CD8-positive, alpha-beta memory T cell (primary cell): ENCODE measurements at regions not wholly inside any gene's neighbourhood (a gene's known extent, or its start where the extent isn't known, plus 50 kb on each side); places are given as distances from the start of the nearest gene placed in this dataset.

Experiments used
- CTCF ChIA-PET: fragments of 350-600 bp; sonication (Branson Sonifier 250); formaldehyde crosslinking; loops from one replicate; lab custom pipeline; 2021; ENCODE audit warnings: antibody characterized with exemption; lab: Charles Lee
- POLR2A ChIA-PET: fragments of 350-600 bp; sonication (Branson Sonifier 250); formaldehyde crosslinking; loops from one replicate; lab custom pipeline; 2021; ENCODE audit warnings: antibody characterized with exemption; lab: Charles Lee
- DNase-seq, 5 donors: peaks; one replicate each; pipeline versions ENCODE4 v3.0.0 to v3.0.0-alpha.2; 2020 to 2022; ENCODE audit warnings: mixed read lengths in 1 of 5
- H3K27ac ChIP-seq: one replicate; pipeline ENCODE4 v1.7.0; 2013; ENCODE audit warnings: low read depth, mild to moderate bottlenecking, low read length, moderate library complexity
- H3K27me3 ChIP-seq: 2 replicates; pipeline ENCODE4 v1.7.0; 2013; ENCODE audit warnings: low read length, mild to moderate bottlenecking; ENCODE audit not compliant: insufficient read depth, poor library complexity, severe bottlenecking
- H3K36me3 ChIP-seq: 2 replicates; pipeline ENCODE4 v1.7.0; 2013; ENCODE audit warnings: mild to moderate bottlenecking, low read length, moderate library complexity; ENCODE audit not compliant: insufficient read depth
- H3K4me1 ChIP-seq: 2 replicates; pipeline ENCODE4 v1.7.0; 2013; ENCODE audit warnings: mild to moderate bottlenecking, low read length, moderate library complexity; ENCODE audit not compliant: insufficient read depth
- H3K4me3 ChIP-seq: 2 replicates; pipeline ENCODE4 v1.7.0; 2013; ENCODE audit warnings: mild to moderate bottlenecking, low read length
- H3K9me3 ChIP-seq: 2 replicates; pipeline ENCODE4 v1.7.0; 2013; ENCODE audit warnings: mild to moderate bottlenecking, low read length
- H3K27ac Mint-ChIP-seq, 8 donors: one replicate each; pipeline ENCODE4 v1.8.0; 2020 to 2021; ENCODE audit warnings: mixed read lengths in 8 of 8, mild to moderate bottlenecking in 6 of 8, inconsistent platforms in 3 of 8, moderate library complexity in 3 of 8
- H3K27me3 Mint-ChIP-seq, 2 donors: one replicate each; pipeline ENCODE4 v1.8.0; 2020 to 2021; ENCODE audit warnings: mixed read lengths in 2 of 2, mild to moderate bottlenecking in 1 of 2, moderate library complexity in 1 of 2
- H3K36me3 Mint-ChIP-seq, 3 donors: one replicate each; pipeline ENCODE4 v1.8.0; 2020 to 2021; ENCODE audit warnings: mixed read lengths in 3 of 3, inconsistent platforms in 1 of 3, mild to moderate bottlenecking in 1 of 3
- H3K4me1 Mint-ChIP-seq, 3 donors: one replicate each; pipeline ENCODE4 v1.8.0; 2020 to 2021; ENCODE audit warnings: mixed read lengths in 3 of 3, inconsistent platforms in 1 of 3, mild to moderate bottlenecking in 1 of 3
- H3K4me3 Mint-ChIP-seq, 7 donors: one replicate each; pipeline ENCODE4 v1.8.0; 2020 to 2021; ENCODE audit warnings: mixed read lengths in 7 of 7, mild to moderate bottlenecking in 6 of 7, moderate library complexity in 4 of 7, inconsistent platforms in 2 of 7
- H3K9me3 Mint-ChIP-seq, 5 donors: one replicate each; pipeline ENCODE4 v1.8.0; 2020 to 2022; ENCODE audit warnings: mixed read lengths in 5 of 5, mild to moderate bottlenecking in 3 of 5, moderate library complexity in 2 of 5, inconsistent platforms in 1 of 5

GRCh38 chr7:20952916-20953315 is 166.2 kb upstream of the SP8 start:
- Histone ChIP-seq H3K27me3 (no peaks in the 10 kb centered on the region), H3K9me3 (no peaks in the 10 kb centered on the region), H3K36me3 (no peaks in the 10 kb centered on the region), H3K4me3 (no peak overlapping the region), H3K27ac (no peak overlapping the region), H3K4me1 (no peaks in the 10 kb centered on the region)
- DNase-seq, result no peak
- CTCF ChIA-PET, result no interaction called here
- Mint-ChIP-seq H3K27ac (no peak overlapping the region), H3K9me3 (peaks cover 0 to 3% (median 0%) of the 10 kb centered on the region in 5 donors), H3K36me3 (no peaks in the 10 kb centered on the region), H3K4me1 (no peaks in the 10 kb centered on the region), H3K27me3 (peaks cover 0 to 2% of the 10 kb centered on the region in 2 donors), H3K4me3 (no peak overlapping the region)
- POLR2A ChIA-PET, result no interaction called here

DNA sequence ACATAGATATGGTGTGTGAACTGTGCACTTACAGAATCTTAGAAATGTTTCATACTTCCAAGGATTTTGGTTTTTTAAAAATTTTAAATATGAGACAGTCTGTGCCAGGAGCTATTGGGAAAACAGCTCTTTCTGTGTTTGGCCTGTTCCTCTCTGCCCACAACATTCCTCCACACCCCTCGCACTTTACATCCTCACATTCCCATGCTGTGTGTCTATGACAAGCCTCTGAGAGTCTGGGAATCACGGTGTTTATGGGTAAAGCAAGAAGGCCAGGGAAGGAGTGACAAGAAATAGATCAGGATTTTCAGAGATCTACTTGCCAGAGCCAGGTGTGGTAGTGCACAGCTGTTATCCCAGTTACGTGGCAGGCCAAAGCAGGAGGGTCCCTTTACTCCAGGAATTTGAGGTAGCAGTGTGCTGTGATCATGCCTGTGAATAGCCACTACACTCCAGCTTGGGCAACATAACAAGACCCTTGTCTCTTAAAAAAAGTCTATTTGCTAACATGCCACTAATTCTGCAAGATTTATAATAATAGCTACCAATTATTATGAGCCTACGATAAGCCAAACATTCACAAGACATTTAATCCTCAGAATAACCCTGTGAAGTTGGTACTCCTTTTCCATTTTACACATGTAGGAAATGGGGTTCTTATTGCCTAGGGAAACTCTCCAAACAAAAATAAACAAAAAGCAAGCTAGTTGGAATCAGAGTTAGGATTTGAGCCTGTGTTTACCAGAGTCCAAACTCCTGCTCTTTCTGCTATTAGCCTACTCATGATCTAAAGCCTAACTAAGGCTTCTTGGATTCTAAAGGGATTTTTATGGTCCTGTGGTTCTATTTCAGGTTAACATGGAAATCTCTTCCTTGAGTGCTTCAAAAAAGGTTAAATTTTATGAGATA is 168.3 kb upstream of the SP8 start:
- POLR2A ChIA-PET, result interaction anchor here (0.5 kb wide), 1 partner anchor 14 kb away, joined by 3 read pairs; no protein-coding TSS in a partner anchor
- Histone ChIP-seq H3K4me1 (no peaks in the 10 kb centered on the region), H3K4me3 (no peak overlapping the region), H3K27ac (no peak overlapping the region), H3K9me3 (no peaks in the 10 kb centered on the region), H3K36me3 (no peaks in the 10 kb centered on the region), H3K27me3 (no peaks in the 10 kb centered on the region)
- no peak overlapping the region for H3K4me3 Mint-ChIP-seq
- CTCF ChIA-PET, result no interaction called here
- peaks cover 0 to 2% of the 10 kb centered on the region in 2 donors for H3K27me3 Mint-ChIP-seq
- no peaks in the 10 kb centered on the region for H3K36me3 Mint-ChIP-seq
- no peak for DNase-seq
- no peak overlapping the region for H3K27ac Mint-ChIP-seq
- no peaks in the 10 kb centered on the region for H3K9me3 Mint-ChIP-seq
- H3K4me1 Mint-ChIP-seq, result no peaks in the 10 kb centered on the region

DNA sequence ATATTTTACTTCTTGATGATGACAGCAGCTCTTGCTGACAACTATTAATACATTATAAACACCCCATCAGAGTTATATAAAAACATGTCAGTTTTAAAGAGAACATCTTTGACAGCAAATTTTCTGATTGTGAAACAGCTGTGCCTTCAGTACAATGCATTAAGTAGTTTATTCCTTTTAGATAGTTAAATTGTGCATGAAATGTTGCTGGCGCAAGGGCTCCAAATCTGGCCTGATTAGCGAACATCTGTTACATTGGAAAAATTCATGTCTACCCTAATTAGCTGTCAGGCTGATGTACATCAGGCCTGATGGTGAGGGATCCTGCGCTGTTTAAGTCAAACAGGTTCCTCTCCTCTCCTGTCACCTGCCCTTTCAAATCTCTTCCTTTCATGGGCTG is 171.9 kb upstream of the SP8 start:
- no peak overlapping the region for H3K27ac Mint-ChIP-seq
- Histone ChIP-seq H3K4me3 (no peak overlapping the region), H3K9me3 (no peaks in the 10 kb centered on the region), H3K27ac (no peak overlapping the region), H3K27me3 (no peaks in the 10 kb centered on the region), H3K4me1 (no peaks in the 10 kb centered on the region), H3K36me3 (no peaks in the 10 kb centered on the region)
- H3K4me1 Mint-ChIP-seq, result no peaks in the 10 kb centered on the region
- no peaks in the 10 kb centered on the region for H3K9me3 Mint-ChIP-seq
- no peak for DNase-seq
- no peak overlapping the region for H3K4me3 Mint-ChIP-seq
- peaks cover 0 to 2% of the 10 kb centered on the region in 2 donors for H3K27me3 Mint-ChIP-seq
- ChIA-PET CTCF (no interaction called here), POLR2A (no interaction called here)
- H3K36me3 Mint-ChIP-seq, result no peaks in the 10 kb centered on the region

DNA sequence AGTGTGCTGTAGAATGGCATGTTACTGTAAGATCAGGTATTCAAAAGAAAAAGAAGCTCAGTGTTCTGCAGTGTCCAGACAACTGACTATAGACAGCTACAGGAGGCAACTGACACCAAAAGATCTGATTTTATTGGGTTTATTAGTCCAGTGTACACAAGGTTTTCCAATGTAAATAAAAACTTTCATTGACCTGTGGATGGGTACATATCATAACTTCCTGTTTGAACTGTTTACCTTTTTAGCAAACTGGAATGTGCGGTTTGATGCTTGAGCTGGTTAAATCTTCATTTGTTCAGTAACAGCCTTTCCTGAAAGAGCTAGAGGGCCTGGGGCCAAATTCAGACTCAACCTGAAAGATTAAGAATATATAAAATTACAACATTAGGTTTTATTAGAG is 172.6 kb upstream of the SP8 start:
- Histone ChIP-seq H3K27ac (no peak overlapping the region), H3K36me3 (no peaks in the 10 kb centered on the region), H3K9me3 (no peaks in the 10 kb centered on the region), H3K4me3 (no peak overlapping the region), H3K4me1 (no peaks in the 10 kb centered on the region), H3K27me3 (no peaks in the 10 kb centered on the region)
- Mint-ChIP-seq H3K27me3 (peaks cover 0 to 2% of the 10 kb centered on the region in 2 donors), H3K36me3 (no peaks in the 10 kb centered on the region), H3K4me3 (no peak overlapping the region), H3K27ac (no peak overlapping the region), H3K9me3 (no peaks in the 10 kb centered on the region), H3K4me1 (no peaks in the 10 kb centered on the region)
- ChIA-PET CTCF (no interaction called here), POLR2A (no interaction called here)
- no peak for DNase-seq

DNA sequence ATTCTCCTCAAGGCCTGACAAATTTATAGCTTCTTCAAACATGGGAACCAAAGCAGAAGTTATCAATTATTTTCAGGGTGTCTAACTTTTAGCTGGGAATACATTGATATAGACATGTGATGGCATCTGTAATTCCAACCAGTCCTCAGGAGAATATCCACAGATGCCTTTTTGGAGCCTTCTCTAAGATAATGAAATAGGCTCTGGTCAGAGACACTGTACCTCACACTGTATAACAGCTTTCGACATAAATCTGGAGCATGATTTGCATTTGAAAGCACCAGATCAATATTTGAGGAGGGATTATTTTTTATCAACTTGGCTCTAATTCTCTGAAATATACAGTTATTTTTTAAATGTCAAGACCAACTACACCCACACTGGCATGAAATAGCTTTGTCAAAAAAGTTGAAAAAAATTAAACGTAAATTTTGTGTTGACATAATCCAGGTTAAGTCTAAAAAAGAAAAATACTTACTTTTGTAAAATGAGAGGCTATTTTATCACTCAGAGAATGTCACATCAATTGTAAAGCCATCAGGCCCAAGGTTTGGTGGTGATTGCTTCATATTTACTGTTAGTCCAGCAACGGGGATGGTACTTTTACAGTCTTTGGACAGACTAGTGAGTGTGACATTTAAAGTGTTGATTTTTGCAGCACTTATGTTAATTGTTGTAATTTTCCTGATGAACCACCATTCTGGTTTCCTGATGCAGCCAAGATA is 177.0 kb upstream of the SP8 start:
- Mint-ChIP-seq H3K9me3 (no peaks in the 10 kb centered on the region), H3K36me3 (no peaks in the 10 kb centered on the region), H3K27me3 (no peaks in the 10 kb centered on the region), H3K27ac (no peak overlapping the region), H3K4me3 (no peak overlapping the region), H3K4me1 (no peaks in the 10 kb centered on the region)
- H3K9me3 ChIP-seq, result no peaks in the 10 kb centered on the region
- no peak for DNase-seq
- ChIA-PET POLR2A (no interaction called here), CTCF (no interaction called here)
- H3K27ac ChIP-seq, result no peak overlapping the region
- H3K4me3 ChIP-seq, result no peak overlapping the region
- no peaks in the 10 kb centered on the region for H3K36me3 ChIP-seq
- no peaks in the 10 kb centered on the region for H3K27me3 ChIP-seq
- H3K4me1 ChIP-seq, result no peaks in the 10 kb centered on the region

GRCh38 chr7:20964281-20964918 is 177.7 kb upstream of the SP8 start:
- Histone ChIP-seq H3K27me3 (no peaks in the 10 kb centered on the region), H3K27ac (no peak overlapping the region), H3K36me3 (no peaks in the 10 kb centered on the region), H3K4me1 (no peaks in the 10 kb centered on the region), H3K4me3 (no peak overlapping the region), H3K9me3 (no peaks in the 10 kb centered on the region)
- no peak for DNase-seq
- no peaks in the 10 kb centered on the region for H3K36me3 Mint-ChIP-seq
- no peak overlapping the region for H3K27ac Mint-ChIP-seq
- POLR2A ChIA-PET, result no interaction called here
- no peaks in the 10 kb centered on the region for H3K27me3 Mint-ChIP-seq
- CTCF ChIA-PET, result no interaction called here
- no peaks in the 10 kb centered on the region for H3K4me1 Mint-ChIP-seq
- no peak overlapping the region for H3K4me3 Mint-ChIP-seq
- H3K9me3 Mint-ChIP-seq, result no peaks in the 10 kb centered on the region

DNA sequence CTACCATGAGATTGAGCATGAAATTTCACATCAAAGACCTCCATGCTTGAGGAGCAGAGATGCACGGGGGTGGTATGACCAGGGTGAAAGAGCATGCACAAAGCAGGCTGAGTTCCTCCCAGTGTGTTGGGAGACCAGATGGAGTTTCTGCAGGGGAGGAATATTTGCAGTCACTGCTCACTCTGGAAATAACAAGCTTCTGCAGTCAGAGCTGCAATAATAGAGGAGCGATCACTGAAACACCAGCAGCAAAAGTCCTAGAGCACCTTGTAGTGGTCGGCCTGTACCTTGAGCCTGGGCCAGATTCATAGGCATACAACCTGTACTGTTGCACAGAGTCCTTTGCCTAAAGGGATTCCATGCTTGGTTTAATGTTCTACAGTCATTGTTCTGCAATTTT is 184.5 kb upstream of the SP8 start:
- Histone ChIP-seq H3K4me1 (no peaks in the 10 kb centered on the region), H3K4me3 (no peak overlapping the region), H3K27ac (no peak overlapping the region), H3K27me3 (no peaks in the 10 kb centered on the region), H3K9me3 (no peaks in the 10 kb centered on the region), H3K36me3 (no peaks in the 10 kb centered on the region)
- H3K9me3 Mint-ChIP-seq, result no peaks in the 10 kb centered on the region
- H3K4me3 Mint-ChIP-seq, result no peak overlapping the region
- peaks cover 0 to 2% of the 10 kb centered on the region in 2 donors for H3K27me3 Mint-ChIP-seq
- ChIA-PET POLR2A (no interaction called here), CTCF (no interaction called here)
- no peak for DNase-seq
- no peak overlapping the region for H3K27ac Mint-ChIP-seq
- H3K36me3 Mint-ChIP-seq, result no peaks in the 10 kb centered on the region
- no peaks in the 10 kb centered on the region for H3K4me1 Mint-ChIP-seq

DNA sequence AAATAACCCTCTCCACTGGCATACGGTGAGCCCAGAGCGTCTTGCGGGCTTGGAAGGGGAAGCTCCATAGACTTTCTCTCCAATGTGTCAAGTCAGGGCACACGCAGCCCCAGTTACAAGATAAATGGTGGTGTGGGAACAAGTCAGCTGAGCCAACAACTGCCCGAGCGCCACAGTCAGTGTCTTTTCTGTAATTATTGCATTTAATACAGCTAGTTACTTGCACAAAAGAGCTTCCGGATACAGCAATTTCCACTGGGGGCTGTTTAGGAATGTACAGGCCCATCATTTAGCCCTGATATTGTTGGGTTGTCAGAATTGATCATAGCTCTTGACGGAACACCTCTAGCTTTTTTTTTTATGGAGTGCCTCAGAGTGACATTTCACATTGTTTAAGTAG is 193.5 kb upstream of the SP8 start:
- no peaks in the 10 kb centered on the region for H3K27me3 ChIP-seq
- no peaks in the 10 kb centered on the region for H3K27me3 Mint-ChIP-seq
- no peaks in the 10 kb centered on the region for H3K4me1 ChIP-seq
- no peak for DNase-seq
- H3K9me3 ChIP-seq, result no peaks in the 10 kb centered on the region
- ChIA-PET POLR2A (no interaction called here), CTCF (no interaction called here)
- H3K9me3 Mint-ChIP-seq, result peaks cover 0 to 2% (median 0%) of the 10 kb centered on the region in 5 donors
- H3K27ac Mint-ChIP-seq, result peak overlapping the region in 1 of 8 donors; percentile 72
- H3K4me3 ChIP-seq, result no peak overlapping the region
- H3K4me1 Mint-ChIP-seq, result no peaks in the 10 kb centered on the region
- H3K27ac ChIP-seq, result no peak overlapping the region
- no peaks in the 10 kb centered on the region for H3K36me3 ChIP-seq
- H3K36me3 Mint-ChIP-seq, result no peaks in the 10 kb centered on the region
- no peak overlapping the region for H3K4me3 Mint-ChIP-seq
